Stimulated activated CD4-positive, alpha-beta T cell treated with anti-CD3 and anti-CD28 coated beads, Interleukin-15, amount 100 ng/mL, for 1 hour (primary cell): ENCODE measurements at regions not wholly inside any gene's neighbourhood (a gene's known extent, or its start where the extent isn't known, plus 50 kb on each side); places are given as distances from the start of the nearest gene placed in this dataset.
"Not testable (repeated sequence)": the region's sequence is repeated elsewhere in the genome, so short reads cannot be mapped to it uniquely, and the experiment has no call there.

Experiments
- DNase-seq, 2 donors: peaks; one replicate each; pipeline ENCODE4 v3.0.0-alpha.2; 2020; ENCODE audit warnings: low read depth in 1 of 2, low spot score in 1 of 2

- DNase-seq, result no peak
Observed at GRCh38 chr6:154598399-154598798, 87.9 kb upstream of the CNKSR3 start.

- no peak for DNase-seq
Observed at GRCh38 chr6:154602296-154602695, 91.8 kb upstream of the CNKSR3 start.

GRCh38 chr6:154602708-154603107, 92.2 kb upstream of the CNKSR3 start:
- DNase-seq, result no peak

- DNase-seq, result no peak
Observed at GRCh38 chr6:154604119-154604518, 93.6 kb upstream of the CNKSR3 start.

- DNase-seq, result no peak
Observed at GRCh38 chr6:154605178-154605881, 94.8 kb upstream of the CNKSR3 start.

GRCh38 chr6:154605882-154606370, 95.4 kb upstream of the CNKSR3 start:
- no peak for DNase-seq

- DNase-seq, result peak; percentile 17 to 71
Observed at GRCh38 chr6:154606457-154606856, 96.0 kb upstream of the CNKSR3 start.

- DNase-seq, result no peak
Observed at GRCh38 chr6:154606860-154607259, 96.4 kb upstream of the CNKSR3 start.

GRCh38 chr6:154611241-154611640, 100.8 kb upstream of the CNKSR3 start:
- DNase-seq, result no peak

- DNase-seq, result no peak
Observed at GRCh38 chr6:154611847-154612246, 101.4 kb upstream of the CNKSR3 start.

- DNase-seq, result no peak
Observed at GRCh38 chr6:154613137-154613676, 102.7 kb upstream of the CNKSR3 start.

GRCh38 chr6:154614101-154614500, 103.6 kb upstream of the CNKSR3 start:
- DNase-seq, result no peak

GRCh38 chr6:154614641-154615040, 104.2 kb upstream of the CNKSR3 start:
- DNase-seq, result no peak

- no peak for DNase-seq
Observed at GRCh38 chr6:154615483-154616025, 105.1 kb upstream of the CNKSR3 start.

- DNase-seq, result no peak
Observed at GRCh38 chr6:154617175-154617574, 106.7 kb upstream of the CNKSR3 start.

- no peak for DNase-seq
Observed at GRCh38 chr6:154619146-154619545, 108.7 kb upstream of the CNKSR3 start.

- no peak for DNase-seq
Observed at GRCh38 chr6:154621686-154622085, 111.2 kb upstream of the CNKSR3 start.

GRCh38 chr6:154622618-154623336, 110.4 kb upstream of the SCAF8 start:
- no peak for DNase-seq

GRCh38 chr6:154623391-154623790, 109.8 kb upstream of the SCAF8 start:
- no peak for DNase-seq

GRCh38 chr6:154624038-154624599, 109.1 kb upstream of the SCAF8 start:
- no peak for DNase-seq

GRCh38 chr6:154624727-154625126, 108.5 kb upstream of the SCAF8 start:
- DNase-seq, result not testable (repeated sequence)

GRCh38 chr6:154625721-154626120, 107.5 kb upstream of the SCAF8 start:
- no peak for DNase-seq
